ENCODE measurements at regions not wholly inside any gene's neighbourhood (a gene's known extent, or its start where the extent isn't known, plus 50 kb on each side); places are given as distances from the start of the nearest gene placed in this dataset.

DNA sequence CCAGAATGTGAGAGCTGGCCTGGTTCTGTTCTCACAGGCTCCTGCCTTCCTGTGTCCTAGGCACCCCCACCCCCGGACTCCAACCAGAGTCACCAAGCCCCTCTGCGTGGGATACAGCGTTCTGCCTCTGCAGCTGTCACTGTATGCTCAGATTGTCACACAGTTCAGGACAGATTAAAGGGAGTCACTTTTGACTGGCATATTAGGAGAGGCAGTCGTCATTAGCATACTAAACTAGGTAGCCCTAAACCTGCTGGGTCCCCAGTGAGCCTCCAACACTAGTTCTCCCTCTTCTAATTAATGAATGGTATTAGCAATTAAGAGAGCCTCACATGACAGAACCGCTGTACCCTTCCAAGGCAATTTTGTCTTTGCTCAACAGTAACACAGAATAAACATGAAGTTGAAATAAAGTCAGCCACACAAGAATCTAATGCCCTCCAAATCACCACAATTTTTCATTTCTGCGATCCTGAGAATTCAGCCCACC lies 340.2 kb downstream of the CMPK2 start:
- intact Hi-C loops (cut with DNase I) = no loop called here
- ATAC-seq = no peak
- TF ChIP-seq, protein P1, sequence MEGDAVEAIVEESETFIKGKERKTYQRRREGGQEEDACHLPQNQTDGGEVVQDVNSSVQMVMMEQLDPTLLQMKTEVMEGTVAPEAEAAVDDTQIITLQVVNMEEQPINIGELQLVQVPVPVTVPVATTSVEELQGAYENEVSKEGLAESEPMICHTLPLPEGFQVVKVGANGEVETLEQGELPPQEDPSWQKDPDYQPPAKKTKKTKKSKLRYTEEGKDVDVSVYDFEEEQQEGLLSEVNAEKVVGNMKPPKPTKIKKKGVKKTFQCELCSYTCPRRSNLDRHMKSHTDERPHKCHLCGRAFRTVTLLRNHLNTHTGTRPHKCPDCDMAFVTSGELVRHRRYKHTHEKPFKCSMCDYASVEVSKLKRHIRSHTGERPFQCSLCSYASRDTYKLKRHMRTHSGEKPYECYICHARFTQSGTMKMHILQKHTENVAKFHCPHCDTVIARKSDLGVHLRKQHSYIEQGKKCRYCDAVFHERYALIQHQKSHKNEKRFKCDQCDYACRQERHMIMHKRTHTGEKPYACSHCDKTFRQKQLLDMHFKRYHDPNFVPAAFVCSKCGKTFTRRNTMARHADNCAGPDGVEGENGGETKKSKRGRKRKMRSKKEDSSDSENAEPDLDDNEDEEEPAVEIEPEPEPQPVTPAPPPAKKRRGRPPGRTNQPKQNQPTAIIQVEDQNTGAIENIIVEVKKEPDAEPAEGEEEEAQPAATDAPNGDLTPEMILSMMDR (IDR thresholded peaks at IDR 0.05) = no peak
- H3K27ac ChIP-seq = no peak overlapping the region
- no peak for DNase-seq
- no peaks in the 10 kb centered on the region for H3K9me3 ChIP-seq
- H3K27me3 ChIP-seq = no peaks in the 10 kb centered on the region
- no peak overlapping the region for H3K4me3 ChIP-seq
- no peaks in the 10 kb centered on the region for H3K4me1 ChIP-seq
- H3K36me3 ChIP-seq = no peaks in the 10 kb centered on the region

DNA sequence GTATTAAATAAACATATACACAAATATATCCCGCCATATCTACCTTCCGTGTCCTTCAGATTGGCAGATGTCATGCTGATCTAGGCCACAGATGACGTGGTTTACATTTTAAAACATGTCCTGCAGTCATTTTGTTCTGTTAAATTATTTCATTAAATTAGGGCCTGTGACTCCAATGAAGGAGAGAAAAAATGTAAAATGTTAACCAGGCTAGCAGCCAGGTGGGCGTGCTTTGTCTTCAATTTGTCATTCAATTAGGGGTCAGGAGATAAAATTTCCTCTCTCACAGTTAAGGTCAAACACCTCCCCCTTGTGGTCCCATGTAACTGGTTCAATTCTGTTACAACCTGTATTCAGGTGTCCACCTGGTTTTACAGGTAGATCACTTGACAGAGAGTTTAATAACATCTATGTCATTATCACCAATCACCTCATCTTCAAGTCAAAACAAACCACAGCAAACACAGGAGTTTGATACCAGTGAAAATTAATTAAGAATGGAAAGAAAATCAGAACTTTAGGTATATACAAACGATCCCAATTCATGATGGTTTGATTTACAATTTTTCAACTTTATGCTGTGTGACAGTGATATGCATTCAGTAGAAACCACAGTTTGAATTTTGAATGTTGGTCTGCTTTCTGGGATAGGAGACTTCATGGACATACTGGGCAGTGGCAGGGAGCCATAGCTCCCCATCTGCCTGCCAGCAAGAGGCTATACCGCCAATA lies 339.4 kb downstream of the CMPK2 start:
- Histone ChIP-seq H3K36me3 (no peaks in the 10 kb centered on the region), H3K27ac (no peak overlapping the region), H3K27me3 (no peaks in the 10 kb centered on the region), H3K4me1 (no peaks in the 10 kb centered on the region), H3K4me3 (no peak overlapping the region), H3K9me3 (no peaks in the 10 kb centered on the region)
- ATAC-seq = no peak
- intact Hi-C loops (cut with DNase I) = no loop called here
- DNase-seq = no peak
- TF ChIP-seq, protein P1 (IDR thresholded peaks at IDR 0.05) = no peak

DNA sequence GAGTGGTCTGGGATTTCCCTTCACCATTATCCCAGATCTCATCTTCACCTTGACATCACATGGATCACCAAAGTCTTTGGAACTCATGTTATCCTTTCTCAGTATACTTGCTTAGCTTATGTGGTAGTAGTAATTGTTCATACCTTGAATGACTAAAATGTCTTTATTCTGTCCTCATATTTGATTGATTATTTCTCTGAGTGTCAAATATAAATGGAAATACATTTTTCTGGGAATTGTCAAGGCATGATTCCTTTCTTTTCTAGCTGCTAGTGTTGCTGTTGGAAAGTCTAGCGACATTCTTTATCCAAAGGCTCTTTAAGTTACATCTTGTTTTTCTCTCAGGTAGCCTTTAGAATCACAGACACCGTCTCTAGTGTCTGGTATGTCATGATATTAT lies 334.4 kb downstream of the CMPK2 start:
- DNase-seq = no peak
- TF ChIP-seq, protein P1 (IDR thresholded peaks at IDR 0.05) = no peak
- no peak overlapping the region for H3K27ac ChIP-seq

DNA sequence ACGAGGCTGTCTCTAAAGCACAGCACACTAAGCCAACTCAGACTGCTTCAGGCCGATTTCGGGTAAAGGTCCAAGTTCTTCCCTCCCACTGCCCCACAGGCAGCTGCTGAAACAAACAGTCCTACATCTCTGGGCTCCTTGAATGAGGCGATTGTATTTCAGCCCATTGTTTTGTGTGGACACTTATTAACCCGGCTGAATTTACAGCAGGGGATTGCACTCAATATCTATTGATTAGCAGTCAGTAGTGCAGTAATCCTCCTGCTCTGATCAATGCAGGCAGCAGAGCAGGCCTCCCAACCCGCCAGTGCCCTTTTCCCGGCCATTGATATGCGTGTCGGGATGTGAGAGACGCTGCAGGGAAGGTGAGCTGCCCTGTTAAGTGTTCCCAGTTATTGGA lies 330.1 kb downstream of the CMPK2 start:
- intact Hi-C loops (cut with DNase I) = no loop called here
- ATAC-seq (no peak), DNase-seq (no peak)
- TF ChIP-seq, protein P1 (IDR thresholded peaks at IDR 0.05) = no peak
- Histone ChIP-seq H3K27me3 (no peaks in the 10 kb centered on the region), H3K9me3 (no peaks in the 10 kb centered on the region), H3K4me3 (no peak overlapping the region), H3K27ac (no peak overlapping the region), H3K36me3 (no peaks in the 10 kb centered on the region), H3K4me1 (no peaks in the 10 kb centered on the region)

More for the DNA sequence above, 334.4 kb downstream of the CMPK2 start:
- intact Hi-C loops (cut with DNase I) = no loop called here
- H3K36me3 ChIP-seq = no peaks in the 10 kb centered on the region
- no peak for ATAC-seq
- H3K27me3 ChIP-seq = no peaks in the 10 kb centered on the region
- no peaks in the 10 kb centered on the region for H3K9me3 ChIP-seq
- H3K4me1 ChIP-seq = no peaks in the 10 kb centered on the region
- H3K4me3 ChIP-seq = no peak overlapping the region

DNA sequence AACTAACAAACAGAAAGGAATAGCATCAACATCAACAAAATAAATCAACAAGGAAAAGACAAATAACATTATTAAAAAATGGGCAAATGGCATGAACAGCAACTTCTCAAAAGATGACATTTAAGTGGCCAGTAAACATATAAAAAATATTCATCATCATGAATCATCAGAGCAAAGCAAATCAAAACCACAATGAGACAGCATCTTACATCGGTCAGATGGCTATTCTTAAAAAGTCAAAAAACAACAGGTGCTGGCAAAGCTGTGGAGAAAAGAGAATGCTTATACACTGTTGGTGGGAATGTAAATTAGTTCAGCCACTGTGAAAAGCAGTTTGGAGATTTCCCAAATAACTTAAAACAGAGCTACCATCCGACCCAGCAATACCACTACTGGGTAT lies 327.1 kb downstream of the CMPK2 start:
- Histone ChIP-seq H3K4me3 (no peak overlapping the region), H3K9me3 (no peaks in the 10 kb centered on the region), H3K27ac (no peak overlapping the region), H3K4me1 (no peaks in the 10 kb centered on the region), H3K27me3 (no peaks in the 10 kb centered on the region), H3K36me3 (no peaks in the 10 kb centered on the region)
- ATAC-seq (no peak), DNase-seq (no peak)
- TF ChIP-seq, protein P1 (IDR thresholded peaks at IDR 0.05) = no peak
- intact Hi-C loops (cut with DNase I) = no loop called here
